IPS-20b (cell line): ENCODE measurements at regions not wholly inside any gene's neighbourhood (a gene's known extent, or its start where the extent isn't known, plus 50 kb on each side); places are given as distances from the start of the nearest gene placed in this dataset.

Experiments used
- H3K27ac ChIP-seq: one replicate; pipeline ENCODE4 v1.5.1; 2013; ENCODE audit warnings: low read length
- H3K27me3 ChIP-seq: 2 replicates; pipeline ENCODE4 v1.6.1; 2013; ENCODE audit warnings: mild to moderate bottlenecking, low read length, inconsistent platforms; ENCODE audit not compliant: insufficient read depth
- H3K36me3 ChIP-seq: 2 replicates; pipeline ENCODE4 v1.6.1; 2013; ENCODE audit warnings: low read depth, mild to moderate bottlenecking, inconsistent platforms, low read length, moderate library complexity; ENCODE audit not compliant: insufficient read depth
- H3K4me1 ChIP-seq: 2 replicates; pipeline ENCODE4 v1.6.1; 2013; ENCODE audit warnings: mild to moderate bottlenecking, control low read depth, inconsistent platforms, low read length, moderate library complexity; ENCODE audit not compliant: insufficient read depth
- H3K4me3 ChIP-seq: 2 replicates; pipeline ENCODE4 v1.5.1; 2013; ENCODE audit warnings: mild to moderate bottlenecking, low read length, inconsistent platforms
- H3K9ac ChIP-seq: 2 replicates; pipeline ENCODE4 v1.6.1; 2013; ENCODE audit warnings: low read depth, mild to moderate bottlenecking, inconsistent platforms, low read length, moderate library complexity
- H3K9me3 ChIP-seq: 2 replicates; pipeline ENCODE4 v1.6.1; 2013; ENCODE audit warnings: mild to moderate bottlenecking, low read depth, low read length, inconsistent platforms; ENCODE audit not compliant: insufficient read depth

DNA sequence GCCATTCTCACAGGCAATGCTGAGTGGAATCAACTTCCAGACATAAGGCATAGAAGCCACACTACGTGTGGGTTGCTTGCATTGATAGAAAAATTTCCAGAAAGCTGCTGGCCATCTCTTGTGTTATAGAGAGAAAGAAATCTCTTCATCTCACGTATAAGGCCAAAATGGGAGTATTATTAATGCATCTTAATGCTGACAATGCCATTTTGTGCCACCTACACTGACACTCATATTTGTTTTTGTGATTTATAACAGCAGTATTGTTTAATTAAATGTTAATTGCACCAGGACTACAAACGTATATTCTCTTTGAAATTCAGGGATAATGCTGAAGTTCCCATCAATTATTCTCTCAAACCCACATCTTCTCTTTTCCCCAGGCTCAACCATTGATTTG is 56.1 kb upstream of the TMEM132D start:
- Histone ChIP-seq H3K9ac (no peak overlapping the region), H3K27me3 (0 out of 2 replicates have a peak, but pooled peaks cover 5% of the 10 kb centered on the region), H3K4me1 (no peaks in the 10 kb centered on the region), H3K9me3 (no peaks in the 10 kb centered on the region), H3K36me3 (no peaks in the 10 kb centered on the region), H3K4me3 (no peak overlapping the region), H3K27ac (no peak overlapping the region)

DNA sequence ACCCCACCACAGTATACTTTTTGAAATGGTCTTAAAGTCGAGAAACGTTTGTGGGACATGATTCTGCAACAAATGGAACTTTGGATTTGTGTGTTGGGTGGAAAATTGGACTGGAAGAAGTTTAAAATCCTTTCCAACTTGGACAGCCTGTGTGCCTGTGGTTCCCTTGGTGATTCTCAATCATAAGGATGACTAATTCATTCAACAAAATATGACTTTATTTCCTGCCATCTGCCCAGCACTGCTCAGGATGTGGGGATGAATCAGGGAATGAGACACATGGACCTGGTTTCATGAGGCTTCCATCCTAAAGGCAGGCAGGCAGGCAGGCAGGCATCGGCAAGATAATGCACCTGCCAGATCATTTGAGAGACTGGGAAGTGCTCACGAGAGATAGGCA is 57.3 kb upstream of the TMEM132D start:
- H3K27ac ChIP-seq, result no peak overlapping the region
- 0 out of 2 replicates have a peak, but pooled peaks cover 5% of the 10 kb centered on the region for H3K27me3 ChIP-seq
- peaks cover 5% of the 10 kb centered on the region; the same call in 1 of the 2 replicates for H3K4me1 ChIP-seq
- no peaks in the 10 kb centered on the region for H3K9me3 ChIP-seq
- no peaks in the 10 kb centered on the region for H3K36me3 ChIP-seq
- H3K4me3 ChIP-seq, result no peak overlapping the region
- H3K9ac ChIP-seq, result no peak overlapping the region

DNA sequence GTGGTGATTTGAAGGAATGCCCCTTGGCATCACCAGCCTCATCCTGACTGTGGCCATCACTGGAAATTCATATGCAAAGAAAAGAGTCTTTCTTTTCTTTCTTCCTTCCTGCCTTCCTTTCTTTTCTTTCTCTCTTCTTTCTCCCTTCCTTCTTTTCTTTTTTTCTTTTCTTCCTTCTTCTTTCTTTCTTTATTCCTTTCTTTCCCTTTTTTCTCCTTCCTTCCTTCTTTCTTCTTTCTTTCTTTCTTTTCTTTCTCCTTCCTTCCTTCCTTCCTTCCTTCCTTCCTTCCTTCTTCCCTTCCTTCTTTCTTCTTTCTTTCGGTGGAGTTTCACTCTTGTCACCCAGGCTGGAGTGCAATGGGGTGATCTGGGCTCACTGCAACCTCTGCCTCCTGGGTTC is 58.0 kb upstream of the TMEM132D start:
- no peak overlapping the region for H3K4me3 ChIP-seq
- no peaks in the 10 kb centered on the region for H3K36me3 ChIP-seq
- H3K9me3 ChIP-seq, result no peaks in the 10 kb centered on the region
- H3K4me1 ChIP-seq, result peaks cover 8% of the 10 kb centered on the region; the same call in 1 of the 2 replicates
- H3K27me3 ChIP-seq, result peaks cover 6% of the 10 kb centered on the region; the same call in 1 of the 2 replicates
- no peak overlapping the region for H3K27ac ChIP-seq
- H3K9ac ChIP-seq, result no peak overlapping the region

DNA sequence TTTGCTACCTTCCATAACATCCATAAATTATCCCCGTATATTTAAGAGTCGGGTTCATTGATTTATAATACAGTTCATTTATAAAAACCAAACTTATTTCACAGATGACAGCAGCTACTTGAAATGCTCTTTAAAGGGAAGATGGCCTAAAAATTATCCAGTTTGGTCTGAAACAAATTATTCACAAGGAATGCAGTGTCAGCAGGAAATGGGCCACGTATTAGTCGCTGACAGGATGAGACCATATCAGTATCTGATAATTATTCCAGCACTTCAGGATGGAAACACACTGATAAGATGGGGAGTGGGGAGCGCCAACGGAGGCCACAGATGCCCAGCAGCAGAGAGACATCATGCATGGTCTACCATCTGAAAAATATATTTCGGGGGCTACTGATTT is 60.5 kb upstream of the TMEM132D start:
- no peak overlapping the region for H3K4me3 ChIP-seq
- no peak overlapping the region for H3K9ac ChIP-seq
- no peak overlapping the region for H3K27ac ChIP-seq
- H3K36me3 ChIP-seq, result no peaks in the 10 kb centered on the region
- H3K4me1 ChIP-seq, result peaks cover 8% of the 10 kb centered on the region; the same call in 1 of the 2 replicates
- H3K27me3 ChIP-seq, result peaks cover 18% of the 10 kb centered on the region; the same call in 1 of the 2 replicates
- H3K9me3 ChIP-seq, result no peaks in the 10 kb centered on the region

DNA sequence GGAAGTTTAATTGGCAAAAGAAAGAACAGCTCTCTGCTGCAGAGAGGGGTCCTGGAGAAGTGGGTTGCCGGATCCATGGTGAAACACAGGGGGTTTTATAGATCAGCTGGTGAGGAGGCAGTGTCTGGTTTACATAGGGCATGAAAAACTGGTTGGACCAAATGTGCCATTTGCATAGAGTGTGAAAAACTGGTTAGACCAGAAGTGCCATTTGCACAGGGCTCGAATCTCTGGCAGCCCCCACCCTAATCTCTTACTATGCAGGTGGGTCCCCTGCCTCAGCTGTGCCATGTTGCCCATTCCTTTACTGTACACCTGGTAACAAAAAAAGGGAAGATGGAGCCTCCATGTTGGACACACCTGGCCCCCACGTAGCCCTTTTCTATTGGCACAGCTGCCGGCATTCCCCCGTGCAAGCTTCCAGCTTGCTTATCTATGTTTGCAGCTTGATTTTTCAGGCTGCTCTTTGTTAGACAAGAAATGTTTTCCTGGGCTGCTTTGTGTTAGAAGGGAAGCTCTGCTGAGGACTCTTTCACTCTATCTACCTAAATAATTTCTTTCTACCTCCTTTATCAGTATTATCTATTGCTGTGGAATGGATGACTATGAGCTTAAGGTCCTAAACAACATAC is 61.1 kb upstream of the TMEM132D start:
- Histone ChIP-seq H3K9me3 (no peaks in the 10 kb centered on the region), H3K9ac (no peak overlapping the region), H3K27ac (no peak overlapping the region), H3K4me1 (peaks cover 8% of the 10 kb centered on the region; the same call in 1 of the 2 replicates), H3K27me3 (peaks cover 18% of the 10 kb centered on the region; the same call in 1 of the 2 replicates), H3K4me3 (no peak overlapping the region), H3K36me3 (no peaks in the 10 kb centered on the region)

DNA sequence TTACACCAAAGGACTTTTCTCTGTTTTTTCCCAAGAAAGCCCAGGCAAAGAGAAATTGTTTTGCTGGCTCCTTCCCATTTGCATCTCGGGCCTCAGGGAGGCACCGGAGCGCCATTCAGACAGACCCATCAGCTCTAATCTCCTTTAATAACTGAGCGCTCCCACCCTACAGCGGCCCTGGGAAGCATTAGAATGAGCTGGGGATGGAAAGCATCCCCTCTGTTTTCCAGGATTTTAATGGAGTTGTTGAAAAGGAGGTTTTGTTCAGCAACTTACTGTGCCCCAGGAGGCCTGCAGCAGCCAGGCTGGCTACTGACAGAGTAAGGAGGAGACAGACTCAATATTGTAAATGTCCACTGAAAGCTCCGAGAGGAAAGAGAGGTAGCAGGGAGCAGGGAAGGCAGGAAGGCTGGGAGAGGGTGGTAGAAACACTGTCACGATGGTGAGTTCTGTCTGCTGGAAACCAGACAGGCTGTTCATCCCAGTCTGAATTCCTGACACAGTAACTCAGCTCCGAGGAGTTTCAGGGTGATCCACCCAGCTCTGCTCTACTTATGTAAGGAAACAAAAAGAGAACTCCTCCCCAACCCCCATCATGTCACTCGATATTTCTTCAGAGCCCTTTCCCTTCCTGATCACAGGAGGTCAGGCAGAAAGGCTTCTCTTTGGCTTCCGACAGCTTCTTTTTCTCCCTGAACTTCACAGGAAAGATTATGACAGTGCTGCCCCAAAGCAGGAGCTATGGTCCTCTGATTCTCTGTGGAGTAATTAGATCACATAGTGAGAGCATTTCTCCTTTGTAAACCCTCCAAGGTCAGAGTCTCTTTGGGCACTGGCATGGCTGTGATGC is 62.5 kb upstream of the TMEM132D start:
- Histone ChIP-seq H3K36me3 (no peaks in the 10 kb centered on the region), H3K9me3 (no peaks in the 10 kb centered on the region), H3K9ac (no peak overlapping the region), H3K27ac (no peak overlapping the region), H3K27me3 (peaks cover 15% of the 10 kb centered on the region; the same call in 1 of the 2 replicates), H3K4me3 (peak overlapping the region; percentile 17; the same call in 1 of the 2 replicates), H3K4me1 (peaks cover 8% of the 10 kb centered on the region; the same call in 1 of the 2 replicates)

DNA sequence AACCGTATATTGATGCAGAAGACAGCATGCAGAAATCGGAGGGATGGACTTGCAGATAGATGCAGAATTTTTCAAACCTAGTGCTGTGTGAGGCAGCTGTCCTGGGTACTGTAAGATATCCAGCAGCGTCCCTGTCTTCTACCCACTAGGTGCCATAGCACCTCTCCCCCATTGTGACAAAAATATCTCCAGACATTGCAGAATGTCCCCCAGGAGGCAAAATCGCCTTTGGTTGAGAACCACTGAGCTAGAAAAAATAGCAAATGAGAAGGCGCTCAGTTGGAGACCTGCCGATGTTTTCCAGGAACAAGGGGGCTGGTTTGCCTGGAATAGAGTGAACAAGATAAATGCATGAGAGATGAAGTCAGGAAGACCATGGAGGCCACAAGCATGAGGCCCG is 67.9 kb upstream of the TMEM132D start:
- H3K4me3 ChIP-seq, result no peak overlapping the region
- peaks cover 1% of the 10 kb centered on the region; the same call in 1 of the 2 replicates for H3K4me1 ChIP-seq
- peaks cover 13% of the 10 kb centered on the region; the same call in 1 of the 2 replicates for H3K27me3 ChIP-seq
- no peak overlapping the region for H3K9ac ChIP-seq
- H3K36me3 ChIP-seq, result no peaks in the 10 kb centered on the region
- H3K27ac ChIP-seq, result no peak overlapping the region
- H3K9me3 ChIP-seq, result no peaks in the 10 kb centered on the region

DNA sequence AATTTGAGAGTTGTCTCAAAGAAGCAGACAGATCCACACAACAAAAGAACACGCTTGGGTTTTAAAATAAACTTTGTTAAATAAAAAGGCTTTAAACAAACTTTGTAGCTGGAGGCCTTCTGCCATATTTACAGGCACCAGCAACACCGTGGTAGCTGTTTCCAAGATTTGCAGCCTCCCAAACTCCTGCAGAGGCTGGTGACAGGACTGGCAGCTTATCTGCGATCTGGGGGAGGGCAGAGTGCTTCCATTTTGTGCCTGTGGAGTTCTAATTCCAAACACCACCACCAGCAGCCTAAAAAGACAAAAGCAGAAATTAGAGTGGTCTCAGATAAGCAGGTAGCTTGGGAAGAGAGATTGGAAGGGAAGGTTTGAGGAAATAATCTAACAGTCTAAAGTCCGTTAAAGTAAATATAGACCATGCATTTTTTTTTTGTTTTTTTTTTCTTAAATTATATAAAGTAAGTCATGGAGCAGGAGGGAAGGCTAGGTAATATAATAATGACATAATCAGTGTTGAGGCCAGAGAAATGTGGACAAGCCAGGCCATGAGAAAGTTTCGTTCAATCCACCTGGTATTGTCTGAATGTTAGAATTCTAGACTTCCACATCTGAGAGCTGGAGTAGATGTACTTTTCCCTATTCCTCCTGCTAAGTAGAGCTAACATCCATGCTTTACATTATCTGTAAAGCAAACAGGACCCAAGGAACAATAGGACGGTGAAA is 69.6 kb upstream of the TMEM132D start:
- Histone ChIP-seq H3K4me1 (no peaks in the 10 kb centered on the region), H3K4me3 (no peak overlapping the region), H3K36me3 (no peaks in the 10 kb centered on the region), H3K9ac (no peak overlapping the region), H3K27ac (no peak overlapping the region), H3K9me3 (no peaks in the 10 kb centered on the region), H3K27me3 (no peaks in the 10 kb centered on the region)

DNA sequence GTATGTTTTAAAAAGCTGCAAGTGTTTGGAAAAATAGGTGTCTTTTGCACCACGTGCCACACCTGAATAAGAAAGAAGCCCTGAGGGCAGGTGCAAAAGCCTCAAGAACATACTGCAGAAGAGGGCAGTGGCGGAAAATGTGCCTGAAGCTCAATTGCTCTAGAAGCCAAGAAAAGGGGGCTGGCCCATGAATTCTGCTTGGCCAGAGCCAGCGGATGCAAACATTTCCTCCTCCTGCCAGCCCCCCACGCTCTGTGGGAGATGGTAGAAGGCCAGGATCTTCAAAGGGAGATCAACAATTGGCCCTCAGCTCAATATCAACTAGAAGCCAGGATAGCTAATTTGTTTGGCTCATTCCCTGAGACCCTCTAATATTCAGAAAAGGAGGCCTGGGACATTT is 80.3 kb upstream of the TMEM132D start:
- H3K4me1 ChIP-seq, result peaks cover 12% of the 10 kb centered on the region; the same call in 1 of the 2 replicates
- no peak overlapping the region for H3K27ac ChIP-seq
- no peak overlapping the region for H3K9ac ChIP-seq
- H3K9me3 ChIP-seq, result no peaks in the 10 kb centered on the region
- no peak overlapping the region for H3K4me3 ChIP-seq
- no peaks in the 10 kb centered on the region for H3K36me3 ChIP-seq
- no peaks in the 10 kb centered on the region; the same call in 1 of the 2 replicates for H3K27me3 ChIP-seq

DNA sequence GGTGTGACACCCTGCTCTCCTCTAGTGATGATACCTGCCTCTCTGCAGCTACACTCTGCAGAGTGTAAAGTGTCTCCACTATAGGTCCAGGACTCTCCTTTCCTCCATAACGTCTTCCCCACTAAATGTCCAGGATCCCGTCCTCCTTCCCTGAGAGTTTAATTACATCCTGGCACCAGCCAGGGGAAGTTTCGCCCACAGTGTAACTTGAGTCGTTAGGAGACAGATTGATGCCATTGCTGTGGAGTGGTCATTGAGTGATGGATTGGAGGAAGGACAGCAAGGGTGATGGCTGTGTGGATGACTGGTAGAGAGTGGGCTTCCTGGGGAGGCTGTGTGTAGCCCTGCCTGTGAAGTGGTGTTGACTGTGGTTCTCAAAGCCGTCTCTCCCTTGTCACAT is 84.0 kb upstream of the TMEM132D start:
- Histone ChIP-seq H3K4me3 (no peak overlapping the region), H3K9ac (no peak overlapping the region), H3K4me1 (peaks cover 12% of the 10 kb centered on the region; the same call in 1 of the 2 replicates), H3K9me3 (peaks cover 4% of the 10 kb centered on the region), H3K27ac (no peak overlapping the region), H3K27me3 (peaks cover 4% of the 10 kb centered on the region), H3K36me3 (no peaks in the 10 kb centered on the region)

DNA sequence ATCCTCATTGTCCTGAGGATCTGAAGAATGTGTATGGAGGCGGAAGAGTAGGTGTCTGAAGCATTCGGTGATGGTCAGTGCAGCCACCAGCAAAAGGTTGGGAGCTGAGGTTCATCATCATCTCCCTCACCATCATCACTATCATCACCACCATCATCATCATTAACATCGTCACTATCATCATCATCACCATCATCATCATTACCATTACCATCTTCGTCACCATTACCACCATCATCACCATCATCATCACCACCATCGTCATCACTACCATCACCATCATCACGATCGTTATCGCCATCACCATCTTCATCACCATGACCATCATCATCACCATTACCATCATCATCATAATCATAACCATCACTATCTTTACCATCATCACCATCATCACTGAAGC is 90.8 kb upstream of the TMEM132D start:
- H3K9me3 ChIP-seq, result peaks cover 6% of the 10 kb centered on the region
- H3K27me3 ChIP-seq, result peaks cover 17% of the 10 kb centered on the region
- no peak overlapping the region for H3K4me3 ChIP-seq
- no peaks in the 10 kb centered on the region for H3K36me3 ChIP-seq
- H3K27ac ChIP-seq, result no peak overlapping the region
- peaks cover 21% of the 10 kb centered on the region for H3K4me1 ChIP-seq
- no peak overlapping the region for H3K9ac ChIP-seq
